ENCODE measurements at regions not wholly inside any gene's neighbourhood (a gene's known extent, or its start where the extent isn't known, plus 50 kb on each side); places are given as distances from the start of the nearest gene placed in this dataset.

GRCh38 chr5:168174376-168174775, 117.1 kb upstream of the WWC1 start:
- Mint-ChIP-seq H3K27me3 (no peaks in the 10 kb centered on the region), H3K36me3 (no peaks in the 10 kb centered on the region), H3K4me3 (no peak overlapping the region), H3K27ac (no peak overlapping the region), H3K9me3 (no peaks in the 10 kb centered on the region), H3K4me1 (no peaks in the 10 kb centered on the region)

GRCh38 chr5:168176251-168176650, 115.2 kb upstream of the WWC1 start:
- Mint-ChIP-seq H3K4me1 (no peaks in the 10 kb centered on the region), H3K27ac (no peak overlapping the region), H3K9me3 (no peaks in the 10 kb centered on the region), H3K27me3 (no peaks in the 10 kb centered on the region), H3K36me3 (no peaks in the 10 kb centered on the region), H3K4me3 (no peak overlapping the region)

- H3K36me3 Mint-ChIP-seq, result no peaks in the 10 kb centered on the region
Observed at GRCh38 chr5:168176941-168177340, 114.5 kb upstream of the WWC1 start.

GRCh38 chr5:168177831-168178450, 113.5 kb upstream of the WWC1 start:
- Mint-ChIP-seq H3K4me3 (no peak overlapping the region), H3K4me1 (no peaks in the 10 kb centered on the region), H3K36me3 (no peaks in the 10 kb centered on the region), H3K9me3 (no peaks in the 10 kb centered on the region), H3K27me3 (no peaks in the 10 kb centered on the region), H3K27ac (no peak overlapping the region)

More at GRCh38 chr5:168176941-168177340, 114.5 kb upstream of the WWC1 start:
- H3K27me3 Mint-ChIP-seq, result no peaks in the 10 kb centered on the region
- no peak overlapping the region for H3K27ac Mint-ChIP-seq
- H3K4me1 Mint-ChIP-seq, result no peaks in the 10 kb centered on the region
- H3K4me3 Mint-ChIP-seq, result no peak overlapping the region
- H3K9me3 Mint-ChIP-seq, result no peaks in the 10 kb centered on the region

GRCh38 chr5:168179192-168179593, 112.3 kb upstream of the WWC1 start:
- Mint-ChIP-seq H3K27me3 (no peaks in the 10 kb centered on the region), H3K4me3 (no peak overlapping the region), H3K9me3 (no peaks in the 10 kb centered on the region), H3K27ac (no peak overlapping the region), H3K36me3 (no peaks in the 10 kb centered on the region), H3K4me1 (no peaks in the 10 kb centered on the region)

GRCh38 chr5:168182269-168182668, 109.2 kb upstream of the WWC1 start:
- Mint-ChIP-seq H3K4me3 (no peak overlapping the region), H3K4me1 (no peaks in the 10 kb centered on the region), H3K27me3 (no peaks in the 10 kb centered on the region), H3K9me3 (no peaks in the 10 kb centered on the region), H3K36me3 (no peaks in the 10 kb centered on the region), H3K27ac (no peak overlapping the region)

- Mint-ChIP-seq H3K27ac (no peak overlapping the region), H3K36me3 (no peaks in the 10 kb centered on the region), H3K4me1 (no peaks in the 10 kb centered on the region), H3K27me3 (no peaks in the 10 kb centered on the region), H3K9me3 (no peaks in the 10 kb centered on the region), H3K4me3 (no peak overlapping the region)
Observed at GRCh38 chr5:168184103-168184502, 107.3 kb upstream of the WWC1 start.

GRCh38 chr5:168186289-168187074, 105.0 kb upstream of the WWC1 start:
- H3K4me1 Mint-ChIP-seq, result no peaks in the 10 kb centered on the region
- H3K27me3 Mint-ChIP-seq, result peaks cover 3% of the 10 kb centered on the region
- H3K27ac Mint-ChIP-seq, result no peak overlapping the region
- no peaks in the 10 kb centered on the region for H3K36me3 Mint-ChIP-seq
- H3K4me3 Mint-ChIP-seq, result no peak overlapping the region
- no peaks in the 10 kb centered on the region for H3K9me3 Mint-ChIP-seq

- no peak overlapping the region for H3K4me3 Mint-ChIP-seq
- H3K4me1 Mint-ChIP-seq, result no peaks in the 10 kb centered on the region
- H3K27me3 Mint-ChIP-seq, result peaks cover 3% of the 10 kb centered on the region
- no peaks in the 10 kb centered on the region for H3K9me3 Mint-ChIP-seq
- no peaks in the 10 kb centered on the region for H3K36me3 Mint-ChIP-seq
- no peak overlapping the region for H3K27ac Mint-ChIP-seq
Observed at GRCh38 chr5:168187614-168188013, 103.8 kb upstream of the WWC1 start.

GRCh38 chr5:168188182-168188581, 103.3 kb upstream of the WWC1 start:
- no peak overlapping the region for H3K27ac Mint-ChIP-seq
- no peaks in the 10 kb centered on the region for H3K36me3 Mint-ChIP-seq
- H3K4me3 Mint-ChIP-seq, result no peak overlapping the region
- H3K4me1 Mint-ChIP-seq, result no peaks in the 10 kb centered on the region
- no peaks in the 10 kb centered on the region for H3K9me3 Mint-ChIP-seq
- peaks cover 3% of the 10 kb centered on the region for H3K27me3 Mint-ChIP-seq

GRCh38 chr5:168192120-168192519, 99.3 kb upstream of the WWC1 start:
- H3K27ac Mint-ChIP-seq, result no peak overlapping the region
- H3K36me3 Mint-ChIP-seq, result no peaks in the 10 kb centered on the region
- no peaks in the 10 kb centered on the region for H3K9me3 Mint-ChIP-seq
- peaks cover 4% of the 10 kb centered on the region for H3K27me3 Mint-ChIP-seq
- H3K4me3 Mint-ChIP-seq, result no peak overlapping the region
- no peaks in the 10 kb centered on the region for H3K4me1 Mint-ChIP-seq

GRCh38 chr5:168193493-168194250, 97.8 kb upstream of the WWC1 start:
- Mint-ChIP-seq H3K4me1 (no peaks in the 10 kb centered on the region), H3K27me3 (peaks cover 4% of the 10 kb centered on the region), H3K36me3 (no peaks in the 10 kb centered on the region), H3K27ac (no peak overlapping the region), H3K4me3 (no peak overlapping the region), H3K9me3 (no peaks in the 10 kb centered on the region)

GRCh38 chr5:168195110-168195509, 96.3 kb upstream of the WWC1 start:
- H3K9me3 Mint-ChIP-seq, result no peaks in the 10 kb centered on the region
- H3K27ac Mint-ChIP-seq, result no peak overlapping the region
- no peaks in the 10 kb centered on the region for H3K36me3 Mint-ChIP-seq
- H3K4me1 Mint-ChIP-seq, result no peaks in the 10 kb centered on the region
- H3K4me3 Mint-ChIP-seq, result no peak overlapping the region
- peaks cover 4% of the 10 kb centered on the region for H3K27me3 Mint-ChIP-seq

- H3K27ac Mint-ChIP-seq, result no peak overlapping the region
Observed at GRCh38 chr5:168198359-168198758, 93.1 kb upstream of the WWC1 start.

GRCh38 chr5:168202996-168203395, 88.4 kb upstream of the WWC1 start:
- Mint-ChIP-seq H3K36me3 (no peaks in the 10 kb centered on the region), H3K4me1 (no peaks in the 10 kb centered on the region), H3K27ac (no peak overlapping the region), H3K27me3 (no peaks in the 10 kb centered on the region), H3K4me3 (no peak overlapping the region), H3K9me3 (no peaks in the 10 kb centered on the region)

More at GRCh38 chr5:168198359-168198758, 93.1 kb upstream of the WWC1 start:
- peaks cover 1% of the 10 kb centered on the region for H3K27me3 Mint-ChIP-seq
- no peaks in the 10 kb centered on the region for H3K4me1 Mint-ChIP-seq
- no peaks in the 10 kb centered on the region for H3K9me3 Mint-ChIP-seq
- H3K36me3 Mint-ChIP-seq, result no peaks in the 10 kb centered on the region
- H3K4me3 Mint-ChIP-seq, result no peak overlapping the region

- no peaks in the 10 kb centered on the region for H3K36me3 Mint-ChIP-seq
- no peaks in the 10 kb centered on the region for H3K4me1 Mint-ChIP-seq
- H3K27me3 Mint-ChIP-seq, result no peaks in the 10 kb centered on the region
- H3K27ac Mint-ChIP-seq, result no peak overlapping the region
- H3K9me3 Mint-ChIP-seq, result no peaks in the 10 kb centered on the region
- no peak overlapping the region for H3K4me3 Mint-ChIP-seq
Observed at GRCh38 chr5:168204165-168204564, 87.3 kb upstream of the WWC1 start.
